ENCODE measurements at regions not wholly inside any gene's neighbourhood (a gene's known extent, or its start where the extent isn't known, plus 50 kb on each side); places are given as distances from the start of the nearest gene placed in this dataset.

DNA sequence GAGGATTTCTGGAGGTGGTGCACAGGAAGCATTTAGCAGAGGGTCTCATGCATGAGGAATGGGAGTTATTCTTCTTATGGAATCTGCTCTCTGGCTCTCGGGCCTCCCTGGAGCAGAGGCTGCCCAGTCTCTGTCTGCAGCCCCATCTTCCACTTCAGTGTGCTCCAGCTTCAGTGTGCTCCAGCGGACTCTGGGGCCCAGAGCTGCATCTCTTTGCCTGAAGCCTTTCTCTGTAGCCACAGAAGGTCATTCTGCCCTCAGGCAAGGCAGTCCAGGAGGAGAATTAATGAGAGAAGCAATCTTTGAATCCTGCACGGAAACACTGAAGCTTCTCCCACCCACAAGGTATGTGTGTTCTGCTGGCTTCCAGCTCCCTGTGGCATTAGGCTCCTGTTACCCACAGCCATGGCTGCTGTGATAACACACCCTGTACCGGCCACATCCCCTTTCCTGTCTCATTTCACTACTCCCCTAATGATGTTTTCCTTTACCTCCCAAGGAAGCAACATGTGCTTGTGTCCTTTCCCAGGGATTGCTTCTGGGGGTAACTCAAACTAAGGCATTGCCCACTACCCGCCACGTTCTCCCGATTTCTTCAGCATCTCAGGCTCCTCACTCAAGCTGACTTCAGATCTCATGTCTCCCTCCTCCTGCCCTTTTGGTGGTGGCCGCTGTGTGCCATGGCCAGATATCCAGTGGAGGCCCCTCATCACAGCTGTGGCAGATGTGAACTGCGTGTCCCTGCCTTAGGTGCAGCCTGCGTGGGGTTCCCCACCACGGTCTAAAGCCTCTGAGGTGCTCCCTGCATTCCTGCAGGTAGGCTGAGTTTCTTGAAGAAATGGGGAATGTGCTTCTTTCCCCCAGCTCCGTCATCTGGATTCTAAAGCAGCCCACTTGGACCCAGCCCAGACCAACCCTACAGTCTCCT lies 181.2 kb upstream of the GALNT2 start:
- Histone ChIP-seq H3K27ac (ENCODE audit: extremely low read depth, low read depth, low read length) (no peak overlapping the region), H3K4me3 (ENCODE audit: low read depth, low read length) (no peak overlapping the region), H3K4me1 (ENCODE audit: control insufficient read depth, insufficient read depth, low read length) (no peaks in the 10 kb centered on the region), H3K36me3 (ENCODE audit: control insufficient read depth in 2 of 2, insufficient read depth in 1 of 2, low read length in 2 of 2) (no peaks in the 10 kb centered on the region), H3K9me3 (ENCODE audit: control insufficient read depth, insufficient read depth, low read depth, low read length) (no peaks in the 10 kb centered on the region)
- no peak for TF ChIP-seq ZNF366 (tag by site-specific recombination; conservative IDR thresholded peaks at IDR 0.05)
- no peak for TF ChIP-seq TSHZ1 (tag by site-specific recombination; IDR thresholded peaks at IDR 0.05; ENCODE audit: borderline replicate concordance)
- TF ChIP-seq ZNF350 (tag by site-specific recombination; IDR thresholded peaks at IDR 0.05) = no peak
- no peak for TF ChIP-seq PRDM2 (tag by site-specific recombination; IDR thresholded peaks at IDR 0.05; ENCODE audit: borderline replicate concordance)
- TF ChIP-seq FEZF1 (tag by site-specific recombination; IDR thresholded peaks at IDR 0.05) = no peak
- no peak for TF ChIP-seq ZNF138 (tag by site-specific recombination; IDR thresholded peaks at IDR 0.05; ENCODE audit: borderline replicate concordance)
- ChIA-PET POLR2A (no interaction called here), CTCF (interaction anchor here (1.0 kb wide), 1 partner anchor 9 kb away, joined by 3 read pairs; no protein-coding TSS in a partner anchor)

DNA sequence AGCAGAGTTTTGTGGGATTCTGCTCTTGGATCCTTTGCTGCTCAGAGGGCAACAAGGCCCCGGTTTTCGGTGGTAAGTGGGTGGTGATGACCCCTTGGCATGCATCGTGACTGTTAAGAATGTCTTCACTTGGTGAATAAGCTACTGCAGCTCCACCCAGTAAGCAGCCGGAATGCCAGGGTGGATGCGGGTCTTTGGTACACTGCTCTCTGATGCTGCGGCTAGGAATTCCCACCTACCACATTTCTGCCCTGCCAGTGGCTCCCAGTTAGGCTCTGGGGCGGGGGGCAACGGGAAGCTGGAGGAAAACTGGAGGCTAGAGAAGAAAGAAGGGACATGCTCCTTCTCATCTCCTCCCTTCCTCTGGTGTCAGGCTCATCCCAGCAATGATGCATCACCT lies 180.4 kb upstream of the GALNT2 start:
- no peak overlapping the region for H3K4me3 ChIP-seq (ENCODE audit: low read depth, low read length)
- H3K36me3 ChIP-seq (ENCODE audit: control insufficient read depth in 2 of 2, insufficient read depth in 1 of 2, low read length in 2 of 2) = no peaks in the 10 kb centered on the region
- POLR2A ChIA-PET = no interaction called here
- H3K4me1 ChIP-seq (ENCODE audit: control insufficient read depth, insufficient read depth, low read length) = no peaks in the 10 kb centered on the region
- CTCF ChIA-PET = interaction anchor here (0.6 to 1.0 kb wide), 3 partner anchors 8 to 155 kb away, joined by 3 read pairs; no protein-coding TSS in a partner anchor
- H3K27ac ChIP-seq (ENCODE audit: extremely low read depth, low read depth, low read length) = no peak overlapping the region
- H3K9me3 ChIP-seq (ENCODE audit: control insufficient read depth, insufficient read depth, low read depth, low read length) = no peaks in the 10 kb centered on the region
- no peak for TF ChIP-seq ZNF112 (tag by site-specific recombination; IDR thresholded peaks at IDR 0.05)
- no peak for TF ChIP-seq ZNF792 (tag by site-specific recombination; IDR thresholded peaks at IDR 0.05)
- no peak for TF ChIP-seq ZNF518A (tag by site-specific recombination; conservative IDR thresholded peaks at IDR 0.05; ENCODE audit: low read depth)
- TF ChIP-seq ZNF791 (tag by site-specific recombination; IDR thresholded peaks at IDR 0.05) = no peak
- no peak for TF ChIP-seq ZNF624 (tag by site-specific recombination; IDR thresholded peaks at IDR 0.05)
- TF ChIP-seq, protein P1, sequence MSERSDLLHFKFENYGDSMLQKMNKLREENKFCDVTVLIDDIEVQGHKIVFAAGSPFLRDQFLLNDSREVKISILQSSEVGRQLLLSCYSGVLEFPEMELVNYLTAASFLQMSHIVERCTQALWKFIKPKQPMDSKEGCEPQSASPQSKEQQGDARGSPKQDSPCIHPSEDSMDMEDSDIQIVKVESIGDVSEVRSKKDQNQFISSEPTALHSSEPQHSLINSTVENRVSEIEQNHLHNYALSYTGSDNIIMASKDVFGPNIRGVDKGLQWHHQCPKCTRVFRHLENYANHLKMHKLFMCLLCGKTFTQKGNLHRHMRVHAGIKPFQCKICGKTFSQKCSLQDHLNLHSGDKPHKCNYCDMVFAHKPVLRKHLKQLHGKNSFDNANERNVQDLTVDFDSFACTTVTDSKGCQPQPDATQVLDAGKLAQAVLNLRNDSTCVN (tag by site-specific recombination; optimal IDR thresholded peaks at IDR 0.05) = no peak
- no peak for TF ChIP-seq TRIM28 (IDR thresholded peaks at IDR 0.05; ENCODE audit: borderline replicate concordance, low read length)
- TF ChIP-seq ZNF76 (tag by site-specific recombination; IDR thresholded peaks at IDR 0.05; ENCODE audit: borderline replicate concordance, low read depth) = no peak
- TF ChIP-seq, protein P2, sequence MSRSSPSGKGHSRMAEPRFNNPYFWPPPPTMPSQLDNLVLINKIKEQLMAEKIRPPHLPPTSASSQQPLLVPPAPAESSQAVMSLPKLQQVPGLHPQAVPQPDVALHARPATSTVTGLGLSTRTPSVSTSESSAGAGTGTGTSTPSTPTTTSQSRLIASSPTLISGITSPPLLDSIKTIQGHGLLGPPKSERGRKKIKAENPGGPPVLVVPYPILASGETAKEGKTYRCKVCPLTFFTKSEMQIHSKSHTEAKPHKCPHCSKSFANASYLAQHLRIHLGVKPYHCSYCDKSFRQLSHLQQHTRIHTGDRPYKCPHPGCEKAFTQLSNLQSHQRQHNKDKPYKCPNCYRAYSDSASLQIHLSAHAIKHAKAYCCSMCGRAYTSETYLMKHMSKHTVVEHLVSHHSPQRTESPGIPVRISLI (tag by site-specific recombination; IDR thresholded peaks at IDR 0.05) = no peak

All from HEK293 (cell line).